Neural progenitor cell (in vitro differentiated cells): ENCODE measurements at regions not wholly inside any gene's neighbourhood (a gene's known extent, or its start where the extent isn't known, plus 50 kb on each side); places are given as distances from the start of the nearest gene placed in this dataset.

ENCODE experiments used
- EZH2 ChIP-seq: fragments of 200-600 bp; sonication (generic); IDR thresholded peaks from 2 replicates; pipeline ENCODE4 v1.6.1; 2017; ENCODE audit warnings: antibody characterized with exemption, mild to moderate bottlenecking, moderate library complexity
- EZH2phosphoT487 ChIP-seq: fragments of 200-600 bp; sonication (generic); IDR thresholded peaks from 2 replicates; pipeline ENCODE4 v1.6.1; 2017; ENCODE audit warnings: antibody characterized with exemption
- TF ChIP-seq, protein P1 (sequence below): fragments of 200-600 bp; sonication (generic); IDR thresholded peaks from 2 replicates; pipeline ENCODE4 v1.5.1; 2017; ENCODE audit warnings: antibody characterized with exemption, mild to moderate bottlenecking

DNA sequence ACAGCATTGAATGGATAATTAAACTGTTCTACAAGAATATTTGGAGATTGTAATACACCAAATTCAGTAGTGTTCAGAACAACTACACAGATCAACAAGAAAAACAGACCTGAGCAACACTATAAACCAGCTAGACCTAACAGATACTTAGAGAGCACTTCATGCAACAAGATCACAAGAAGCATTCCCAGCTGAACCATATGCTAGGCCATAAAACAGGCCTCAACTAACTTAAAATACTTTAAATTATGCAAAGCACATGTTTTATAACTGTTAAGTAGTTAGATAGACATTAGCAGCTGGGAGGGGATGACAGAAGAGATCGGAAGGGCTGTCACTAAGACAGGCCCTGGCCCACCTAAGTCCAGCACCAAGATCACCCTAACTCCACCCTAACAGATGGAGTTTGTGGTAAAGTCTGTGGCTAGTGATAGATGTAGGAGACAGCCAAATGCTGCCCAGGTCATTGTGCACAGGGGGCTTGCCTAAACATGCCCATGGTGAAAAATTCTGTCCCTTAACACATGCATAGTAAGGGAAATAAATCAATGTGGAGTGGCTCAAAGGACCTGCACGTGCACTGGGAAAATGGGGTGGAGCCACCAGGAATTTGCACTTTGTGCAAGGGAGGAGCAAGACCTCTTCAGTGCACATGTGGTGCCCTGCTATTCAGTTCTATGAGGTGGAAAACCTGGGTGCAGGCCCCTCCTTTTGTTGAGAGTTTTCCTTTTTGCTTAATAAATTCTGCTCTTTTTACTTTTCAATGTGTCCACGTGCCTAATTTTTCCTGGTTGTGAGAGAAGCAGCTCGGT, 567.8 kb upstream of the NRG3 start:
- TF ChIP-seq, protein P1, sequence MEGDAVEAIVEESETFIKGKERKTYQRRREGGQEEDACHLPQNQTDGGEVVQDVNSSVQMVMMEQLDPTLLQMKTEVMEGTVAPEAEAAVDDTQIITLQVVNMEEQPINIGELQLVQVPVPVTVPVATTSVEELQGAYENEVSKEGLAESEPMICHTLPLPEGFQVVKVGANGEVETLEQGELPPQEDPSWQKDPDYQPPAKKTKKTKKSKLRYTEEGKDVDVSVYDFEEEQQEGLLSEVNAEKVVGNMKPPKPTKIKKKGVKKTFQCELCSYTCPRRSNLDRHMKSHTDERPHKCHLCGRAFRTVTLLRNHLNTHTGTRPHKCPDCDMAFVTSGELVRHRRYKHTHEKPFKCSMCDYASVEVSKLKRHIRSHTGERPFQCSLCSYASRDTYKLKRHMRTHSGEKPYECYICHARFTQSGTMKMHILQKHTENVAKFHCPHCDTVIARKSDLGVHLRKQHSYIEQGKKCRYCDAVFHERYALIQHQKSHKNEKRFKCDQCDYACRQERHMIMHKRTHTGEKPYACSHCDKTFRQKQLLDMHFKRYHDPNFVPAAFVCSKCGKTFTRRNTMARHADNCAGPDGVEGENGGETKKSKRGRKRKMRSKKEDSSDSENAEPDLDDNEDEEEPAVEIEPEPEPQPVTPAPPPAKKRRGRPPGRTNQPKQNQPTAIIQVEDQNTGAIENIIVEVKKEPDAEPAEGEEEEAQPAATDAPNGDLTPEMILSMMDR: no peak
- TF ChIP-seq EZH2 (no peak), EZH2phosphoT487 (no peak)
